SK-N-SH (cell line): ENCODE measurements at regions not wholly inside any gene's neighbourhood (a gene's known extent, or its start where the extent isn't known, plus 50 kb on each side); places are given as distances from the start of the nearest gene placed in this dataset.

ENCODE experiments used
- CTCF ChIA-PET: fragments of 300-600, 350-600 bp; formaldehyde crosslinking; extraction: SDS; loops from one replicate; lab custom pipeline; 2021; lab: Yijun Ruan, JAX
- POLR2A ChIA-PET: fragments of 350-600 bp; sonication (Branson Sonifier 250); formaldehyde crosslinking; extraction: SDS; loops from one replicate; lab custom pipeline; 2020; ENCODE audit warnings: antibody characterized with exemption, inconsistent platforms; lab: Yijun Ruan, JAX
- DNase-seq: peaks from one replicate; pipeline ENCODE4 v3.0.0; 2012
- H2AFZ ChIP-seq: fragments of 200-600 bp; sonication (generic); 2 replicates; pipeline ENCODE4 v1.8.1; 2016; ENCODE audit warnings: antibody characterized with exemption, mild to moderate bottlenecking, low read depth
- H3F3A ChIP-seq: fragments of 200-600 bp; sonication (generic); replicated peaks from 2 replicates; pipeline ENCODE3; 2016; ENCODE audit warnings: antibody characterized with exemption, mild to moderate bottlenecking; ENCODE audit not compliant: insufficient read depth
- H3K27ac ChIP-seq, 2 experiments: fragments of 200-500 bp in 1 of 2; fragments of 200-600 bp in 1 of 2; sonication (Bioruptor generic) in 1 of 2; sonication (generic), shearing (Covaris generic) in 1 of 2; 2 replicates each; pipeline versions ENCODE4 v1.5.1 to v1.6.1; 2014 to 2016; ENCODE audit warnings: low read depth in 2 of 2, inconsistent platforms in 1 of 2, low read length in 1 of 2, mild to moderate bottlenecking in 1 of 2, mixed read lengths in 1 of 2
- H3K27me3 ChIP-seq: fragments of 200-600 bp; sonication (generic), shearing (Covaris generic); 2 replicates; pipeline ENCODE4 v1.6.1; 2016; ENCODE audit warnings: mixed run types; ENCODE audit not compliant: insufficient read depth
- H3K36me3 ChIP-seq, 2 experiments: fragments of 200-500 bp in 1 of 2; fragments of 200-600 bp in 1 of 2; sonication (Bioruptor generic) in 1 of 2; sonication (generic) in 1 of 2; replicated peaks in 1 of 2; 2 replicates each; pipeline versions ENCODE3 to v1.5.1; 2014 to 2016; ENCODE audit warnings: low read length in 1 of 2, mild to moderate bottlenecking in 1 of 2; ENCODE audit not compliant: insufficient read depth in 2 of 2, control insufficient read depth in 1 of 2
- H3K4me1 ChIP-seq, 2 experiments: fragments of 200-500 bp in 1 of 2; fragments of 200-600 bp in 1 of 2; sonication (Bioruptor generic) in 1 of 2; sonication (generic), shearing (Covaris generic) in 1 of 2; 2 replicates each; pipeline versions ENCODE4 v1.5.1 to v1.6.1; 2014 to 2016; ENCODE audit warnings: low read depth in 1 of 2, low read length in 1 of 2, mixed run types in 1 of 2; ENCODE audit not compliant: insufficient read depth in 2 of 2, control insufficient read depth in 1 of 2
- H3K4me2 ChIP-seq: fragments of 200-600 bp; sonication (generic), shearing (Covaris generic); 2 replicates; pipeline ENCODE4 v1.6.1; 2017; ENCODE audit warnings: mixed run types
- H3K4me3 ChIP-seq, 2 experiments: fragments of 200-500 bp in 1 of 2; fragments of 200-600 bp in 1 of 2; sonication (Bioruptor generic) in 1 of 2; sonication (generic), shearing (Covaris generic) in 1 of 2; 2 replicates each; pipeline versions ENCODE4 v1.5.1 to v1.8.1; 2014 to 2016; ENCODE audit warnings: low read depth in 2 of 2, inconsistent platforms in 1 of 2, low read length in 1 of 2, mild to moderate bottlenecking in 1 of 2, mixed read lengths in 1 of 2, moderate library complexity in 1 of 2
- H3K79me2 ChIP-seq: fragments of 200-600 bp; sonication (generic); 2 replicates; pipeline ENCODE4 v1.8.1; 2017; ENCODE audit warnings: mild to moderate bottlenecking; ENCODE audit not compliant: insufficient read depth
- H3K9ac ChIP-seq: fragments of 200-600 bp; sonication (generic); 2 replicates; pipeline ENCODE4 v1.6.1; 2017; ENCODE audit warnings: mixed run types
- H3K9me2 ChIP-seq: fragments of 200-600 bp; sonication (generic); 2 replicates; pipeline ENCODE4 v1.6.1; 2017; ENCODE audit warnings: mixed run types
- H3K9me3 ChIP-seq: fragments of 200-600 bp; sonication (generic); 2 replicates; pipeline ENCODE4 v1.6.1; 2017; ENCODE audit warnings: mixed run types, mild to moderate bottlenecking, moderate library complexity
- H4K20me1 ChIP-seq: fragments of 200-600 bp; sonication (generic); 2 replicates; pipeline ENCODE4 v1.6.1; 2017; ENCODE audit warnings: mild to moderate bottlenecking, mixed run types; ENCODE audit not compliant: insufficient read depth
- CTCF ChIP-seq: fragments of 200-600 bp; sonication (generic); IDR thresholded peaks from 2 replicates; pipeline ENCODE4 v1.6.1; 2017; ENCODE audit warnings: antibody characterized with exemption, mild to moderate bottlenecking, moderate library complexity
- EZH2phosphoT487 ChIP-seq: fragments of 200-600 bp; sonication (generic); IDR thresholded peaks from 2 replicates; pipeline ENCODE4 v1.6.1; 2017; ENCODE audit warnings: low read depth, mixed run types, mild to moderate bottlenecking, antibody characterized with exemption, moderate library complexity, borderline replicate concordance
- FOSL2 ChIP-seq: IDR thresholded peaks from 2 replicates; pipeline ENCODE4 v1.4.0; 2012; ENCODE audit warnings: low read depth, mild to moderate bottlenecking, moderate library complexity, borderline replicate concordance
- FOXM1 ChIP-seq: IDR thresholded peaks from 2 replicates; pipeline ENCODE4 v1.4.0; 2012; ENCODE audit warnings: low read depth, mild to moderate bottlenecking
- GABPA ChIP-seq: IDR thresholded peaks from 2 replicates; pipeline ENCODE4 v1.4.0; 2012; ENCODE audit warnings: low read depth, mild to moderate bottlenecking
- GATA2 ChIP-seq: sonication (generic); formaldehyde crosslinking; IDR thresholded peaks from 2 replicates; pipeline ENCODE4 v1.5.0; 2020; ENCODE audit warnings: mild to moderate bottlenecking, missing genetic modification reagents
- MEF2A ChIP-seq: IDR thresholded peaks from 2 replicates; pipeline ENCODE4 v1.4.0; 2012; ENCODE audit warnings: low read depth, borderline replicate concordance
- MXI1 ChIP-seq: IDR thresholded peaks from 2 replicates; pipeline ENCODE4 v1.6.1; 2012; ENCODE audit warnings: mild to moderate bottlenecking, low read depth, low read length, improper control_type of control experiment
- NRF1 ChIP-seq: IDR thresholded peaks from 2 replicates; pipeline ENCODE4 v1.6.1; 2012; ENCODE audit warnings: low read depth, mild to moderate bottlenecking, low read length
- POLR2AphosphoS5 ChIP-seq: IDR thresholded peaks from 2 replicates; pipeline ENCODE4 v1.6.1; 2012; ENCODE audit warnings: low read depth, low read length
- RAD21 ChIP-seq: IDR thresholded peaks from 2 replicates; pipeline ENCODE4 v1.6.1; 2012; ENCODE audit warnings: mild to moderate bottlenecking, low read length
- REST ChIP-seq: IDR thresholded peaks from 2 replicates; pipeline ENCODE4 v1.6.1; 2012; ENCODE audit warnings: mild to moderate bottlenecking, low read depth, low read length, moderate library complexity
- RFX5 ChIP-seq: IDR thresholded peaks from 2 replicates; pipeline ENCODE4 v1.6.1; 2012; ENCODE audit warnings: mild to moderate bottlenecking, improper control_type of control experiment, low read length
- SMC3 ChIP-seq: IDR thresholded peaks from 2 replicates; pipeline ENCODE4 v1.6.1; 2012; ENCODE audit warnings: low read depth, low read length, improper control_type of control experiment
- WGBS: methylation state at CpG from one replicate; pipeline ENCODE4 v1.1.6; 2017; ENCODE audit warnings: low lambda C conversion rate; 5-methylcytosine and 5-hydroxymethylcytosine counted together

GRCh38 chr18:38290229-38290628 lies 724.6 kb upstream of the CELF4 start (continued):
- TF ChIP-seq CTCF: no peak
- TF ChIP-seq POLR2AphosphoS5: no peak
- TF ChIP-seq FOXM1: no peak
- TF ChIP-seq FOSL2: no peak
- no peak for TF ChIP-seq GABPA
- no peak for TF ChIP-seq RAD21
- no peak for TF ChIP-seq SMC3
- TF ChIP-seq EZH2phosphoT487: no peak
- no peak for TF ChIP-seq MXI1
- TF ChIP-seq GATA2 (CRISPR knock-in tag): no peak
- TF ChIP-seq RFX5: no peak

- no peaks in the 10 kb centered on the region for H4K20me1 ChIP-seq
- no peak overlapping the region for H3K4me2 ChIP-seq
- POLR2A ChIA-PET: no interaction called here
- H2AFZ ChIP-seq: no peak overlapping the region
- no peak overlapping the region for H3K27ac ChIP-seq
- H3K4me1 ChIP-seq: no peaks in the 10 kb centered on the region
- H3K4me3 ChIP-seq: no peak overlapping the region
- H3K79me2 ChIP-seq: no peaks in the 10 kb centered on the region
- WGBS: 26% methylated on average over 3 of the region's 3 CpGs
- H3F3A ChIP-seq: no peaks in the 10 kb centered on the region
- no peak for DNase-seq
- no peaks in the 10 kb centered on the region for H3K9me3 ChIP-seq
- TF ChIP-seq GABPA (no peak), REST (no peak), FOXM1 (no peak), FOSL2 (no peak), MEF2A (no peak), NRF1 (no peak)
- no peaks in the 10 kb centered on the region for H3K27me3 ChIP-seq
- no peaks in the 10 kb centered on the region for H3K36me3 ChIP-seq
- H3K9ac ChIP-seq: no peak overlapping the region
- CTCF ChIA-PET: no interaction called here
- H3K9me2 ChIP-seq: no peaks in the 10 kb centered on the region
Measured at GRCh38 chr18:38284972-38285371, 719.4 kb upstream of the CELF4 start.
